ENCODE measurements at regions not wholly inside any gene's neighbourhood (a gene's known extent, or its start where the extent isn't known, plus 50 kb on each side); places are given as distances from the start of the nearest gene placed in this dataset.

GRCh38 chr9:15010581-15010980 is 100.4 kb upstream of the FREM1 start:
- Histone ChIP-seq H3K27me3 (ENCODE audit: control insufficient read depth in 2 of 2, insufficient read depth in 2 of 2, low read length in 2 of 2) (no peaks in the 10 kb centered on the region), H3K79me2 (ENCODE audit: control insufficient read depth, insufficient read depth, low read length) (no peaks in the 10 kb centered on the region), H3K9me3 (replicated peaks; ENCODE audit: control insufficient read depth, insufficient read depth, low read depth, low read length) (no peaks in the 10 kb centered on the region), H3K27ac (ENCODE audit: extremely low read depth, low read depth, low read length) (no peak overlapping the region), H3K9me1 (ENCODE audit: control insufficient read depth, insufficient read depth, low read length) (no peaks in the 10 kb centered on the region), H3K4me2 (ENCODE audit: insufficient read depth, low read length) (no peak overlapping the region), H3K4me3 (no peak overlapping the region), H3K36me3 (ENCODE audit: control insufficient read depth, insufficient read depth, low read length) (no peaks in the 10 kb centered on the region), H3K4me1 (replicated peaks in 1 of 2; ENCODE audit: control insufficient read depth in 2 of 2, insufficient read depth in 2 of 2, low read length in 2 of 2) (no peaks in the 10 kb centered on the region), H2AFZ (ENCODE audit: low read depth, low read length) (no peak overlapping the region), H3K9ac (ENCODE audit: insufficient read depth in 1 of 2, low read depth in 2 of 2, low read length in 2 of 2) (no peak overlapping the region), H4K20me1 (replicated peaks; ENCODE audit: control insufficient read depth, insufficient read depth, low read length) (no peaks in the 10 kb centered on the region)
- BruUV-seq (replicated peaks), result no TSS peak
- POLR2A ChIA-PET, result interaction anchor here (0.8 kb wide), 1 partner anchor 53 kb away, joined by 3 read pairs; no protein-coding TSS in a partner anchor
- TF ChIP-seq SMARCA5 (IDR thresholded peaks at IDR 0.05) (no peak), RBM25 (IDR thresholded peaks at IDR 0.05; ENCODE audit: low read depth, low read length, severe bottlenecking) (no peak), ELF1 (tag; IDR thresholded peaks at IDR 0.05) (no peak), BACH1 (tag; IDR thresholded peaks at IDR 0.05) (no peak), RNF2 (IDR thresholded peaks at IDR 0.05) (no peak), RBM14 (IDR thresholded peaks at IDR 0.05; ENCODE audit: borderline replicate concordance, insufficient read depth, low read depth, low read length) (no peak), MCM5 (IDR thresholded peaks at IDR 0.05; ENCODE audit: low read depth) (no peak), SRF (CRISPR knock-in tag; IDR thresholded peaks at IDR 0.05) (no peak), TAF7 (tag; IDR thresholded peaks at IDR 0.05) (no peak), DEAF1 (CRISPR knock-in tag; IDR thresholded peaks at IDR 0.05) (no peak), SMARCB1 (IDR thresholded peaks at IDR 0.05; ENCODE audit: insufficient read length, low read depth) (no peak), EWSR1 (IDR thresholded peaks at IDR 0.05; ENCODE audit: borderline replicate concordance, low read depth, partially characterized antibody) (no peak), ATF7 (IDR thresholded peaks at IDR 0.05) (no peak), ZNF444 (CRISPR knock-in tag; IDR thresholded peaks at IDR 0.05) (no peak), ZNF511 (CRISPR knock-in tag; IDR thresholded peaks at IDR 0.05) (no peak), MTA2 (IDR thresholded peaks at IDR 0.05; ENCODE audit: low read depth) (no peak), BRF1 (IDR thresholded peaks at IDR 0.05; ENCODE audit: borderline replicate concordance, extremely low read depth, insufficient read length) (no peak), CEBPB (tag; IDR thresholded peaks at IDR 0.05) (no peak), ZBTB7A (IDR thresholded peaks at IDR 0.05; ENCODE audit: borderline replicate concordance, control insufficient read depth, low read depth, low read length) (no peak)
- FAIRE-seq (no peak), DNase-seq (ENCODE audit: extremely low read depth in 1 of 4, low spot score in 3 of 4) (no peak), ATAC-seq (no peak)
- intact Hi-C loops (cut with micrococcal nuclease) (no loop called here), in situ Hi-C loops (cut with MboI) (no loop called here)
- CTCF ChIA-PET (ENCODE audit: low intra/inter-chr PET ratio), result no interaction called here

All from K562 (cell line).